Activated CD4-positive, alpha-beta memory T cell treated with anti-CD3 and anti-CD28 coated beads for 36 hours (primary cell): ENCODE measurements at regions not wholly inside any gene's neighbourhood (a gene's known extent, or its start where the extent isn't known, plus 50 kb on each side); places are given as distances from the start of the nearest gene placed in this dataset.

Source experiments
- CTCF ChIA-PET: fragments of 350-600 bp; sonication (Branson Sonifier 250); formaldehyde crosslinking; loops from one replicate; lab custom pipeline; 2021; ENCODE audit warnings: antibody characterized with exemption, inconsistent platforms; lab: Charles Lee
- POLR2A ChIA-PET: fragments of 350-600 bp; sonication (Branson Sonifier 250); formaldehyde crosslinking; loops from one replicate; lab custom pipeline; 2021; ENCODE audit warnings: antibody characterized with exemption; lab: Charles Lee
- DNase-seq: peaks from one replicate; pipeline ENCODE4 v3.0.0-alpha.2; 2020
- H3K27ac Mint-ChIP-seq: one replicate; pipeline ENCODE4 v1.8.0; 2021; ENCODE audit warnings: mixed read lengths
- H3K27me3 Mint-ChIP-seq: one replicate; pipeline ENCODE4 v1.8.0; 2021; ENCODE audit warnings: mixed read lengths
- H3K36me3 Mint-ChIP-seq: one replicate; pipeline ENCODE4 v1.8.0; 2021; ENCODE audit warnings: mixed read lengths
- H3K4me1 Mint-ChIP-seq: one replicate; pipeline ENCODE4 v1.8.0; 2021; ENCODE audit warnings: low read depth, mixed read lengths
- H3K4me3 Mint-ChIP-seq: one replicate; pipeline ENCODE4 v1.8.0; 2021; ENCODE audit warnings: mild to moderate bottlenecking, mixed read lengths
- H3K9me3 Mint-ChIP-seq: one replicate; pipeline ENCODE4 v1.8.0; 2021; ENCODE audit warnings: mixed read lengths
- intact Hi-C: fragments of 100-400 bp; cut with micrococcal nuclease; formaldehyde crosslinking; loops from one replicate; pipeline ENCODE4 v1.15.1; 2023

- Mint-ChIP-seq H3K27me3 (peaks cover 12% of the 10 kb centered on the region), H3K4me3 (no peak overlapping the region), H3K27ac (no peak overlapping the region), H3K9me3 (peaks cover 11% of the 10 kb centered on the region), H3K36me3 (peaks cover 6% of the 10 kb centered on the region), H3K4me1 (no peaks in the 10 kb centered on the region)
- DNase-seq = no peak
- POLR2A ChIA-PET = no interaction called here
- intact Hi-C loops = no loop called here
- CTCF ChIA-PET = no interaction called here
Measured at GRCh38 chr6:830667-831327, 137.9 kb upstream of the EXOC2 start.

GRCh38 chr6:829656-830055, 136.7 kb upstream of the EXOC2 start:
- no peak overlapping the region for H3K27ac Mint-ChIP-seq
- CTCF ChIA-PET = interaction anchor here (0.6 kb wide), 1 partner anchor 126 kb away, joined by 3 read pairs; no protein-coding TSS in a partner anchor
- H3K9me3 Mint-ChIP-seq = peaks cover 11% of the 10 kb centered on the region
- peaks cover 19% of the 10 kb centered on the region for H3K27me3 Mint-ChIP-seq
- no peak for DNase-seq
- intact Hi-C loops = no loop called here
- peaks cover 6% of the 10 kb centered on the region for H3K36me3 Mint-ChIP-seq
- H3K4me3 Mint-ChIP-seq = no peak overlapping the region
- no peaks in the 10 kb centered on the region for H3K4me1 Mint-ChIP-seq
- POLR2A ChIA-PET = no interaction called here

GRCh38 chr6:827431-827830, 134.5 kb upstream of the EXOC2 start:
- CTCF ChIA-PET = interaction anchor here (0.6 kb wide), 1 partner anchor 242 kb away, joined by 3 read pairs; no protein-coding TSS in a partner anchor

GRCh38 chr6:819122-819521, 126.2 kb upstream of the EXOC2 start:
- no peak for DNase-seq
- Mint-ChIP-seq H3K4me1 (peaks cover 19% of the 10 kb centered on the region), H3K9me3 (no peaks in the 10 kb centered on the region), H3K36me3 (no peaks in the 10 kb centered on the region), H3K4me3 (no peak overlapping the region), H3K27me3 (peaks cover 26% of the 10 kb centered on the region), H3K27ac (no peak overlapping the region)
- intact Hi-C loops = no loop called here
- ChIA-PET CTCF (interaction anchor here (1.2 kb wide), 1 partner anchor 21 kb away, joined by 3 read pairs; no protein-coding TSS in a partner anchor), POLR2A (no interaction called here)

More at GRCh38 chr6:827431-827830, 134.5 kb upstream of the EXOC2 start:
- POLR2A ChIA-PET = no interaction called here
- H3K4me1 Mint-ChIP-seq = no peaks in the 10 kb centered on the region
- no peak overlapping the region for H3K4me3 Mint-ChIP-seq
- no peak for DNase-seq
- intact Hi-C loops = no loop called here
- peaks cover 3% of the 10 kb centered on the region for H3K9me3 Mint-ChIP-seq
- no peak overlapping the region for H3K27ac Mint-ChIP-seq
- peaks cover 19% of the 10 kb centered on the region for H3K27me3 Mint-ChIP-seq
- H3K36me3 Mint-ChIP-seq = peaks cover 4% of the 10 kb centered on the region

- CTCF ChIA-PET = interaction anchor here (1.2 kb wide), 1 partner anchor 20 kb away, joined by 3 read pairs; no protein-coding TSS in a partner anchor
- POLR2A ChIA-PET = no interaction called here
- intact Hi-C loops = no loop called here
- DNase-seq = no peak
- Mint-ChIP-seq H3K27ac (no peak overlapping the region), H3K4me3 (no peak overlapping the region), H3K27me3 (peaks cover 26% of the 10 kb centered on the region), H3K4me1 (peaks cover 21% of the 10 kb centered on the region), H3K36me3 (no peaks in the 10 kb centered on the region), H3K9me3 (no peaks in the 10 kb centered on the region)
Measured at GRCh38 chr6:818196-818595, 125.3 kb upstream of the EXOC2 start.

GRCh38 chr6:816510-817084, 123.7 kb upstream of the EXOC2 start:
- ChIA-PET CTCF (no interaction called here), POLR2A (no interaction called here)
- Mint-ChIP-seq H3K27me3 (peaks cover 20% of the 10 kb centered on the region), H3K9me3 (no peaks in the 10 kb centered on the region), H3K4me1 (peaks cover 21% of the 10 kb centered on the region), H3K36me3 (no peaks in the 10 kb centered on the region), H3K4me3 (no peak overlapping the region), H3K27ac (no peak overlapping the region)
- intact Hi-C loops = no loop called here
- DNase-seq = peak; percentile 75

GRCh38 chr6:815348-815738, 122.4 kb upstream of the EXOC2 start:
- intact Hi-C loops = no loop called here
- Mint-ChIP-seq H3K36me3 (no peaks in the 10 kb centered on the region), H3K4me1 (peaks cover 21% of the 10 kb centered on the region)

GRCh38 chr6:814378-815347, 121.7 kb upstream of the EXOC2 start:
- intact Hi-C loops = no loop called here
- H3K27ac Mint-ChIP-seq = no peak overlapping the region
- peaks cover 14% of the 10 kb centered on the region for H3K27me3 Mint-ChIP-seq
- H3K36me3 Mint-ChIP-seq = no peaks in the 10 kb centered on the region
- peaks cover 21% of the 10 kb centered on the region for H3K4me1 Mint-ChIP-seq
- CTCF ChIA-PET = no interaction called here
- DNase-seq = no peak
- POLR2A ChIA-PET = no interaction called here
- H3K4me3 Mint-ChIP-seq = no peak overlapping the region
- H3K9me3 Mint-ChIP-seq = no peaks in the 10 kb centered on the region

More at GRCh38 chr6:815348-815738, 122.4 kb upstream of the EXOC2 start:
- no peak overlapping the region for H3K4me3 Mint-ChIP-seq
- no peak overlapping the region for H3K27ac Mint-ChIP-seq
- no peak for DNase-seq
- ChIA-PET POLR2A (no interaction called here), CTCF (no interaction called here)
- no peaks in the 10 kb centered on the region for H3K9me3 Mint-ChIP-seq
- H3K27me3 Mint-ChIP-seq = peaks cover 14% of the 10 kb centered on the region

GRCh38 chr6:811831-812230, 118.9 kb upstream of the EXOC2 start:
- Mint-ChIP-seq H3K9me3 (no peaks in the 10 kb centered on the region), H3K4me3 (no peak overlapping the region), H3K27ac (no peak overlapping the region), H3K36me3 (no peaks in the 10 kb centered on the region), H3K27me3 (peaks cover 10% of the 10 kb centered on the region), H3K4me1 (peaks cover 7% of the 10 kb centered on the region)
- DNase-seq = no peak
- intact Hi-C loops = no loop called here
- ChIA-PET POLR2A (no interaction called here), CTCF (no interaction called here)

GRCh38 chr6:811191-811590, 118.3 kb upstream of the EXOC2 start:
- Mint-ChIP-seq H3K9me3 (no peaks in the 10 kb centered on the region), H3K36me3 (no peaks in the 10 kb centered on the region)

GRCh38 chr6:804771-805170, 111.8 kb upstream of the EXOC2 start:
- H3K4me3 Mint-ChIP-seq = no peak overlapping the region
- H3K9me3 Mint-ChIP-seq = no peaks in the 10 kb centered on the region
- intact Hi-C loops = no loop called here
- no peaks in the 10 kb centered on the region for H3K4me1 Mint-ChIP-seq
- POLR2A ChIA-PET = no interaction called here
- DNase-seq = no peak
- H3K27ac Mint-ChIP-seq = no peak overlapping the region
- CTCF ChIA-PET = interaction anchor here (1.4 kb wide), 1 partner anchor 212 kb away, joined by 3 read pairs; no protein-coding TSS in a partner anchor
- no peaks in the 10 kb centered on the region for H3K36me3 Mint-ChIP-seq
- peaks cover 13% of the 10 kb centered on the region for H3K27me3 Mint-ChIP-seq

More at GRCh38 chr6:811191-811590, 118.3 kb upstream of the EXOC2 start:
- Mint-ChIP-seq H3K4me3 (no peak overlapping the region), H3K27ac (no peak overlapping the region), H3K4me1 (peaks cover 2% of the 10 kb centered on the region), H3K27me3 (peaks cover 11% of the 10 kb centered on the region)
- ChIA-PET POLR2A (no interaction called here), CTCF (no interaction called here)
- intact Hi-C loops = no loop called here
- no peak for DNase-seq

GRCh38 chr6:804317-804716, 111.4 kb upstream of the EXOC2 start:
- POLR2A ChIA-PET = no interaction called here
- Mint-ChIP-seq H3K4me1 (no peaks in the 10 kb centered on the region), H3K9me3 (no peaks in the 10 kb centered on the region), H3K27ac (no peak overlapping the region), H3K4me3 (no peak overlapping the region), H3K27me3 (peaks cover 16% of the 10 kb centered on the region), H3K36me3 (no peaks in the 10 kb centered on the region)
- CTCF ChIA-PET = interaction anchor here (0.7 to 1.4 kb wide), 2 partner anchors 211 to 577 kb away, joined by 3 read pairs; no protein-coding TSS in a partner anchor
- DNase-seq = no peak
- intact Hi-C loops = no loop called here
